Kidney (tissue), 13 donors: ENCODE measurements at regions not wholly inside any gene's neighbourhood (a gene's known extent, or its start where the extent isn't known, plus 50 kb on each side); places are given as distances from the start of the nearest gene placed in this dataset.
A peak's percentile ranks its signal among the peaks of the same experiment; 100 is the strongest.

ENCODE experiments used
- DNase-seq, 5 donors: peaks; one replicate each; pipeline ENCODE4 v3.0.0-alpha.2; 2013 to 2020
- FAIRE-seq: peaks from 2 replicates; lab custom pipeline; 2012; peaks lifted over from hg19 to GRCh38; lab: Jason Lieb, UNC
- H3K27ac ChIP-seq, 2 donors: one replicate each; pipeline ENCODE4 v1.7.0; 2013; ENCODE audit warnings: low read depth in 2 of 2, low read length in 2 of 2, inconsistent platforms in 1 of 2
- H3K27me3 ChIP-seq: one replicate; pipeline ENCODE4 v1.7.1; 2013; ENCODE audit warnings: low read length, inconsistent platforms; ENCODE audit not compliant: control insufficient read depth, insufficient read depth
- H3K36me3 ChIP-seq, 3 donors: one replicate each; pipeline versions ENCODE4 v1.7.0 to v1.7.1; 2013; ENCODE audit warnings: low read length in 3 of 3, control low read depth in 1 of 3, inconsistent platforms in 1 of 3; ENCODE audit not compliant: insufficient read depth in 3 of 3, control insufficient read depth in 2 of 3
- H3K4me1 ChIP-seq, 3 donors: one replicate each; pipeline versions ENCODE4 v1.7.0 to v1.7.1; 2013; ENCODE audit warnings: low read length in 3 of 3, inconsistent platforms in 1 of 3, low read depth in 1 of 3; ENCODE audit not compliant: control insufficient read depth in 2 of 3, insufficient read depth in 2 of 3
- H3K4me3 ChIP-seq, 3 donors: one replicate each; pipeline versions ENCODE4 v1.7.0 to v1.8.1; 2013; ENCODE audit warnings: low read length in 3 of 3, control low read depth in 1 of 3, inconsistent platforms in 1 of 3
- H3K9ac ChIP-seq, 3 donors: one replicate each; pipeline versions ENCODE4 v1.7.0 to v1.7.1; 2013; ENCODE audit warnings: low read length in 3 of 3, control low read depth in 1 of 3, inconsistent platforms in 1 of 3
- H3K9me3 ChIP-seq, 3 donors: one replicate each; pipeline versions ENCODE4 v1.7.0 to v1.7.1; 2013; ENCODE audit warnings: low read length in 3 of 3, control low read depth in 1 of 3, inconsistent platforms in 1 of 3; ENCODE audit not compliant: control insufficient read depth in 2 of 3, insufficient read depth in 1 of 3
- CTCF ChIP-seq: IDR thresholded peaks from 3 replicates; pipeline ENCODE4 v1.5.1; 2012; ENCODE audit warnings: mild to moderate bottlenecking, moderate library complexity, borderline replicate concordance; ENCODE audit not compliant: insufficient read depth; ENCODE audit errors: extremely low read depth
- intact Hi-C: fragments of 100-400 bp; cut with DNase I; formaldehyde crosslinking; loops from one replicate; pipeline ENCODE4 v1.11.1; 2022
- donor health status: control.
- donor health status: control.
- donor health status: control.
- donor health status: control.
- donor health status: control.
- donor health status: DM: yes; HTN: yes; CAD: no.
- donor health status: Normal renal cell carcinoma (clear cell type).

DNA sequence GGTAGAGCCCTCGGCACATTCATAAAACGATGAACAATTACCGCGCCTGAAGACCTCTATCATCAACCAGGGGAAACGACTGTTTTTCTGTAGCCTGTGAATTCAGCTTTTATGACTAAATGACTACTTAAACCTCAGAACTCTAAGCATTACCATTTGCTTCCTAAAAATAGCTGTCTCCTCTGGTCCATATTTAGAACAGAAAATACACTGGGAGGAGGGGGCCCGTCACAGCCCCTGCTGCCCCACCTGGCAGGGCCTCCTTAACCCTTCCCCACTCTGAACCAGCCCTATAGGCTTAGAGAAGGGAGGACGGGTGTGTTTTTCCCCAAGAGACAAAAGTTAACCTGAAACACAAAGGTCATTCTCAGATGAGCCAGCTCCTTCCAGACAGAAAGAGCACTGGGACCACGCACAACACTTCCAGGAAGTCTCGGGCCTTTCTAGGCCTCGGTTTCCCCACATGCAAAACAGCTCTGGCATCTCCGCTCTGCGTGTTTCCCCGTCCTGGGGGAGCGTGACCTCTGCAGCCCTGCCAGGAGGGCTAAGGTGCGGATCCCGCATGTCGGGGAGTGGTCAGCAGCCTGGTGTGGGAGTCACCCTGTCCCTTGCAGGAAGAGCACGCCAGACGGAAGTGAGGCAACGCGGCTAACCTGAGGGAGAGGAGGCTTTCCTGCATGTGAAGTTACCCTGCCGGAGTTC lies 193.9 kb downstream of the DLL1 start:
- DNase-seq (peak in 3 of 5 donors; percentile 9 to 51 (median 37)), FAIRE-seq (no peak)
- intact Hi-C loops = no loop called here

DNA sequence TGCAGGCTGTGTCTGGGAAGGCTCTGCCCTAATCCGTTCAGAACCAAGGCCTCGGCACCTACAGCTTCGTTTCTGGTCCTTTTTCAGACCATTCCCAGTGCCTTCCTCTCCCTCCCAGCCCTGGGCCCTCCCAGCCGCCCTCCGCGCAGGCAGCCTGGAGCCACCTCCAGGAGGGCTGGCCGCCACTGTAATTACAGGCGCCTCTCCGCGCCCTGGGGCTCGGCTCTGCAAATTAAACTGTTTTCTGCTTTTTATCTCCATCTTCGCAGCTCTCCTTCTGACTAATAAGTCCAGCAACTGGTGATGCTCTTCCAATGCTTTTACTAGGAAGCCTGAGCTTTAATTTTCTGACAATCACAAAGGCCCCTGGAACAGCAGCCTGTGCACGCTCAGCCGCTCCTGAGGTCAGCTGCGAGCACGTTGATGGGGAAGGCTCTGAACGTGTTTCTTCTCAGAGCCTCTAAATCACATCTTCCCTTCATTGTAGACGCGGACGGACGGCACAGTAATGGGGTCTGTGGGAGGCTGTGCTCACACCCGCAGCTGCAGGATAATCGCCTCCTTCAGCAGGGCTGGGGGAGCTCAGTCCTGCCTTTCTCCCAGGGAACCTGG lies 194.6 kb downstream of the DLL1 start:
- DNase-seq (peak; percentile 37 to 65 (median 58)), FAIRE-seq (no peak)
- intact Hi-C loops = no loop called here
- no peak for TF ChIP-seq CTCF
- Histone ChIP-seq H3K27me3 (no peaks in the 10 kb centered on the region), H3K4me3 (no peak overlapping the region), H3K9me3 (no peaks in the 10 kb centered on the region), H3K9ac (no peak overlapping the region), H3K36me3 (no peaks in the 10 kb centered on the region), H3K4me1 (no peaks in the 10 kb centered on the region), H3K27ac (no peak overlapping the region)

More for the DNA sequence above, 193.9 kb downstream of the DLL1 start:
- no peaks in the 10 kb centered on the region for H3K36me3 ChIP-seq
- TF ChIP-seq CTCF = no peak
- no peaks in the 10 kb centered on the region for H3K4me1 ChIP-seq
- no peaks in the 10 kb centered on the region for H3K9me3 ChIP-seq
- H3K27ac ChIP-seq = no peak overlapping the region
- no peaks in the 10 kb centered on the region for H3K27me3 ChIP-seq
- no peak overlapping the region for H3K4me3 ChIP-seq
- H3K9ac ChIP-seq = no peak overlapping the region

GRCh38 chr6:170095273-170095981 lies 195.5 kb downstream of the DLL1 start:
- FAIRE-seq (no peak), DNase-seq (peak in 3 of 5 donors; percentile 9 to 65 (median 52))
- no peak overlapping the region for H3K4me3 ChIP-seq
- no peak for TF ChIP-seq CTCF
- no peak overlapping the region for H3K27ac ChIP-seq
- H3K27me3 ChIP-seq = no peaks in the 10 kb centered on the region
- no peaks in the 10 kb centered on the region for H3K36me3 ChIP-seq
- no peaks in the 10 kb centered on the region for H3K9me3 ChIP-seq
- no peak overlapping the region for H3K9ac ChIP-seq
- no peaks in the 10 kb centered on the region for H3K4me1 ChIP-seq
- intact Hi-C loops = no loop called here
